Activated T-cell treated with anti-CD3 and anti-CD28 coated beads, Interleukin-2, amount 50 U/mL, for 1 hour (primary cell): ENCODE measurements at regions not wholly inside any gene's neighbourhood (a gene's known extent, or its start where the extent isn't known, plus 50 kb on each side); places are given as distances from the start of the nearest gene placed in this dataset.
"Not testable (repeated sequence)": the region's sequence is repeated elsewhere in the genome, so short reads cannot be mapped to it uniquely, and the experiment has no call there.

Experiments used
- DNase-seq: peaks from one replicate; pipeline ENCODE4 v3.0.0-alpha.2; 2020

DNA sequence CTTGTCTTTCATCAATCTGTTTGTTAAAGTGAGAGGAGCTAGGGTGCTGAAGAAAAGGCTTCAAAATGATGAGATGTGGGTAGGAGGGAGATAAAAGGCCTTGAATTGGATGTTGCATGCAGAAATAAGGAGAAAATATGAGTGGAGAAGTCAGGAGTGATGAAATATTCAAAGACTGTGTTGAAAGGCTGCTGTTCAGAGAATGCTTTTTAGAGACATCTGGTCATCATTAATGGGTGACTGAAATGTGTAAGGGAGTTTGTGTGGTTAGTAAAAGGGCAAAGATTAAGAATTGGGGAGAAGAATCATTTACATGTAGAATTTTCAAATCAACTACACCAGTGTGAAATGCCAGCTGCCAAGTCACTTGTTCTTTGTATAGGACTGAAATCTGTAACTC lies 383.9 kb downstream of the MAT2B start:
- DNase-seq, result no peak

GRCh38 chr5:163890261-163890660 lies 384.8 kb downstream of the MAT2B start:
- no peak for DNase-seq

DNA sequence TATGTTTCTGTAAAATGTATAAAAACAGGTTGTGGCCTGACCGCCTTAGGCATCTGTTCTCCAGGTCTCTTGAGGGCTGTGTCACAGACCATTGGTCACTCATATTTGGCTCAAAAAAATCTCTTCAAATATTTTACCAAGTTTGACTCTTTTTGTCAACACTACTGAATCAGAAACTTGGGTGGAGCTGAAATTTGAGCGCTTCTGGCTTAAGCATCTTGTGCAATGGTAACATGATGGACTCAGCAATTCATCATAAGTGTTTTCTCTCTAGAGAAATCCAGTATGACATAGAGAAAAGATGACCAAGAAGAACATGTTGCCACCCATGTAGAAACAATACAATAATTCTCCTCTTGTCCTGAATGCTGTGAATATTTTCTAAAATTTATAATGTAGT lies 387.9 kb downstream of the MAT2B start:
- DNase-seq, result no peak

- DNase-seq, result no peak
Observed at GRCh38 chr5:163894645-163895044, 389.2 kb downstream of the MAT2B start.

DNA sequence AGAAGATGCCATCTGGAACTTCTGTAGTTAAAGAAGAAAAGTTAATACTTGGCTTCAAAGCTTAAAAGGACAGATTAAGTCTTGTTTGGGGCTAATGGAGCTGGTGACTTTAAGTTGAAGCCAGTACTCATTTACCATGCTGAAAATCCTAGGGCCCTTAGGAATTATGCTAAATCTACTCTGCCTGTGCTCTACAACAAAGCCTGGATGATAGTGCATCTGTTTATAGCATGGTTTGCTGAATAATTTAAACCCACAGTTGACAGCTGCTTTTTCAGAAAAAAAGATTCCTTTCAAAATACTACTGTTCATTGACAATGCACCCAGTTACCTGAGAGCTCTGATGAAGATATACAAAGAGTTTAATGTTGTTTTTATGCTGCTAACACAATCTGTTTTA lies 393.5 kb downstream of the MAT2B start:
- no peak for DNase-seq

DNA sequence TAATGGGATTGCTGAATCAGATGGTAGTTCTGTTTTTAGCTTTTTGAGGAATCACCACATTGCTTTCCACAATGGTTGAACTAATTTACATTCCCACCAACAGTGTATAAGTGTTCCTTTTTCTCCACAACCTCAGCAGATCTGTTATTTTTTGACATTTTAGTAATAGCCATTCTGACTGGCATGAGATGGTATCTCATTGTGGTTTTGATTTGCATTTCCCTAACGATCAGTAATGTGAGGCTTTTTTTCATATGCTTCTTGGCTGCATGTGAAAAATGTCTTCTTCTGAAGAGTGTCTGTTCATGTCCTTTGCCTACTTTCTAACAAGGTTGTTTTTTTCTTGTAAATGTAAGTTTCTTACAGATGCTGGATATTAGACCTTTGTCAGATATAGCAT lies 402.4 kb downstream of the MAT2B start:
- DNase-seq, result not testable (repeated sequence)

DNA sequence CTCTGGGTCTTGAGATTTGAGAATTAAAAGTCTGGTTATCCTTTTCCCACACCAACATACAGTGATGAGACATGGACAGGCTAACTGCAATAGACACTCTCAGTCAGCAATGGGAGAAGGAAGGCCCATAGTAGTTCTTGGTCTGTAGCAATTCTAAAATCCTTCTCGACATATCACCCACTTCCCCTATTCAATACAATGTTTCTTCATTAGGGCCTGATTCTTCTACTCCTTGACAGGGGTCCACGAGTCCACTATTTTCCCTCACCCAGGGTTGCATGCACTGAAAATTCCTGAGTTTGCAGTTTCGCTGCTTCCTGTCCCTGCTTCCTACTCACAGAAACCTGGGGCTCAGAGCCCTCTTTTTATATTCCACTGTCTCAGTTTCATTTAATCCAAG lies 402.8 kb downstream of the MAT2B start:
- DNase-seq, result no peak

DNA sequence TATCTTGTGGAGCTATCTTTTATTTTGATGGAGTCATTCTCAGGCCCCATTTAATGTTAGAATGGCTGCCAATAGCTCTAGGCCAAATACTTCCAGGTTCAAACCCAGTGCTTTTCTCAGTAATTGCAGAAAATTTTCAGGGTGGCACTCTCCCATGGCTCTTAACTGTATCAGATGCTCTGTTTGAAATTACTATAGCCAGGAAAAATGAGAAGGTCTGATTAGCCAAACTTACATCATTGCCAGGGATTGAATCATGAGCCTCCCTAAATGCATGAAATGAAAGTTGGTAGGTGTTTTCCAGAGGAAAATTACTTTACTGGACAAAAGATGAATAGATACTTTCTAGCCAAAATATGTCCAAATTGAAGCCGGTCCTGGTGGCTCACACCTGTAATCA lies 404.8 kb downstream of the MAT2B start:
- DNase-seq, result no peak

- DNase-seq, result no peak
Observed at GRCh38 chr5:163912046-163912445, 406.6 kb downstream of the MAT2B start.

DNA sequence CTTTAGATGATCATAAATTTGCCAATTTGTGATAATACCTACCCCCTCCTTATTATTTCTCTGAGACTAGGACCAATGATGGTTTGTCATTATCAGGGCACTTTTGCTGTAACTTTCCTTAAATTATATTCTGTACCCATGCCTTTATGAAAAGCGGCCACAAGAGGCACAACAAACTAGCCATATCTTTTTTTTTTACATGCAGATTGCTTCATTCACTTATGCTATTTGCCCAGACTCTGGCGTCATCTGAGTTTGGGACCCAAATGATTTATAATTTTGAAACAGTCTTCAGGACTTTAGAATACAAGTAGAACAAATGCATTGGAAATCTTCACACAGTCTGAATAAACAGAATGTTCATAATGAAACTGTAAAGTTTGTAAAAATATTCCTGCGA lies 408.1 kb downstream of the MAT2B start:
- DNase-seq, result no peak

DNA sequence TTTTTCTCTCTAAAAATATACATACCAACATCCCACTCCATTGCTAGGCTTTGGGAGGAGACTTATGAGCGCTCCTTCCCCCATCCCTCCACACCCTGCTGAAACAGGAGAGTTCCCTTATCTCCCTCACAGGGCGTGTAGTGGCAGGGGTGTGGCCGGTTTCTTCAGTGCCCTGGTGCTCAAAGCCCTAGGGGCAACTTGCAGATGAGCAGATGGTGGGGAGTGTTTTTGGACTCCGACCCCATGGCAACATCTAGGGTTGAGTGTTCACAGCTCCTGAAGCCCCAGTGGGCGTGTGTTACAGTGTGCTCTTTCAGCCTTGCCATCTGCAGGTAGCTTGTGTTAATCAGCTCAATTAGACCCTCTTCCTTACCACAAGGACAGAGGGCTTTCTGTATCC lies 409.5 kb downstream of the MAT2B start:
- no peak for DNase-seq

- no peak for DNase-seq
Observed at GRCh38 chr5:163915481-163915961, 410.1 kb downstream of the MAT2B start.

GRCh38 chr5:163916376-163916775 lies 411.0 kb downstream of the MAT2B start:
- DNase-seq, result no peak

DNA sequence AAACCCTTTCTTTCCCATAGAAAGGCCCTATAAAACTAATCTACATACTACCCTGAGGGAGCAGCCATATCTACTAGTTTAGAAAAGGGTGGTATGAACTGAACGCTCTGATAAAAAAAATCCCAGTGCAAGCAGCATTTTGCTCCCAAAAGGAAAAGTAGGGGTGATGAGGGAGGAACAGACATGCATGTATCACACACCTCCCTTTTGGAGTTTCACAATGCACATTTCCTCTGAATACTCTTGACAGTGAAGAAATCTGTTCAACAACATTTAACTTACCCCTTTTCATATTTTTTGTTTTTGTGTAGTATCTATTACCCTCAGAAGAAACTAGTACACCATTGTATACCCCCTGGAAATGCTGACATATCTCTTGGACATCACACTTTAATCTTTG lies 411.4 kb downstream of the MAT2B start:
- DNase-seq, result no peak

DNA sequence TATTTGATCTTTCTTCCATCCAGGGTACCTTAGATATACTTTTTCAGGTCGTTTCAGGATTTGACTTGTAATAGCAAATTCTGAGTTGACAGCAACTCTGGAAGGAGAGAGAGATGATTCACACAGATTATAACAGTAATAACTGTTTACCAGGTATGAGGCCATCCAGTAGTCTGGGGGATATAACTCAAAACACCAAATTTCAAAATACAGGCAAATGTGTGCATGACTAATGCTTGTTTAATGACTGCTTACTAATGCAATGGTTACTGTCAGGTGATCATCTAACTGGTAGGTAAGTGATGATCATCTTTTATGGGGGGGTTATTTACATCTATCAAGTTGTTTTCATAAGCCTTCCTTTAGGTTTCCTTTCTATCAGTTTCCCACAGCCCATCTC lies 412.3 kb downstream of the MAT2B start:
- no peak for DNase-seq

GRCh38 chr5:163934990-163935389 lies 429.6 kb downstream of the MAT2B start:
- not testable (repeated sequence) for DNase-seq

DNA sequence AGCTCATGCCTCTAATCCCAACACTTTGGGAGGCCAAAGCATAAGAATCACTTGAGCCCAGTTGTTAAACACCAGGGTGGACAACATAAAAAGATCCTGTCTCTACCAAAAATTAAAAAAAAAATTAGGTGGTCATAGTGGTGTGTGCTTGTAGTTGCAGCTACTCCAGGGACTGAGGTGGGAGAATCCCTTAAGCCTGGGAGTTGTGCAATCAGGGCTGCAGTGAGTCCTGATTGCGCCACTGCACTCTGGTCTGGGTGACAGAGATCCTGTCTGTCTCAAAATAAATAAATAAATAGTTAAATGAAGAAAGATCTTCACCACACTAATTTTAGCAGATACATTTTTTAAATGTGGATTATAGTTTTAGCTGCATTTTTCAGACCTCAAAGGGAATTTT lies 433.2 kb downstream of the MAT2B start:
- no peak for DNase-seq

DNA sequence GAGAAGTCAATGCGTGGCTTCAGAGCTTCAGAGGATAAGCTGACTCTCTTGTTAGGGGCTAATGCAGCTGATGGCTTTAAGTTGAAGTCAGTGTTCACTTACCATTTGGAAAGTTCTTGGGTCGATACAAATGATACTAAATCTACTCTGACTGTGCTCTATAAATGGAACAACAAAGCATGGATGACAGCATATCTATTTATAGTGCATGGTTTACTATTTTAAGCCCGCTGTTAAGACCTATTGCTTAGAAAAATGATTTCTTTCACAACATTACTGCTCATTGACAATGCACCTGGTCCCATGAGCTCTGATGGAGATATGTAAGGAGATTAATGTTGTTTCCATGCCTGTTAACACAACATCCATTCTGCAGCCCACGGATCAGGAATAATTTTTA lies 435.7 kb downstream of the MAT2B start:
- DNase-seq, result no peak

DNA sequence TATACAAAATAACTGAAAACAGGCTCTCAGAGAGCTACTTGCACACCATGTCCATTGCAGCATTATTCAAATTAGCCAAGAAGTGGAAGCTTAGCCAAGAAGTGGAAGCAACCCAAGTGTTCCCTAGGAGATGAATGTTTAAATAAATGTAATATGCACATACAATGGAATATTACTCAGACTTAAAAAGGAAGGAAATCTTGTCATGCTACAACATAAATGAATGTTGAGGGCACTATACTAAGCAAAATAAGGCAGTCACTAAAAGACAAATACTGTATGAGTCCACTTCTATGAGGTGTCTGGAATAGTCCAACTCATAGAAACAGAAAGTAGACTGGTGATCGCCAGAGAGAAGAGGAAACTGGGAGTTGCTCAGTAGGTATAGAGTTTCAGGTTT lies 438.1 kb downstream of the MAT2B start:
- no peak for DNase-seq

- no peak for DNase-seq
Observed at GRCh38 chr5:163944738-163945137, 439.3 kb downstream of the MAT2B start.

DNA sequence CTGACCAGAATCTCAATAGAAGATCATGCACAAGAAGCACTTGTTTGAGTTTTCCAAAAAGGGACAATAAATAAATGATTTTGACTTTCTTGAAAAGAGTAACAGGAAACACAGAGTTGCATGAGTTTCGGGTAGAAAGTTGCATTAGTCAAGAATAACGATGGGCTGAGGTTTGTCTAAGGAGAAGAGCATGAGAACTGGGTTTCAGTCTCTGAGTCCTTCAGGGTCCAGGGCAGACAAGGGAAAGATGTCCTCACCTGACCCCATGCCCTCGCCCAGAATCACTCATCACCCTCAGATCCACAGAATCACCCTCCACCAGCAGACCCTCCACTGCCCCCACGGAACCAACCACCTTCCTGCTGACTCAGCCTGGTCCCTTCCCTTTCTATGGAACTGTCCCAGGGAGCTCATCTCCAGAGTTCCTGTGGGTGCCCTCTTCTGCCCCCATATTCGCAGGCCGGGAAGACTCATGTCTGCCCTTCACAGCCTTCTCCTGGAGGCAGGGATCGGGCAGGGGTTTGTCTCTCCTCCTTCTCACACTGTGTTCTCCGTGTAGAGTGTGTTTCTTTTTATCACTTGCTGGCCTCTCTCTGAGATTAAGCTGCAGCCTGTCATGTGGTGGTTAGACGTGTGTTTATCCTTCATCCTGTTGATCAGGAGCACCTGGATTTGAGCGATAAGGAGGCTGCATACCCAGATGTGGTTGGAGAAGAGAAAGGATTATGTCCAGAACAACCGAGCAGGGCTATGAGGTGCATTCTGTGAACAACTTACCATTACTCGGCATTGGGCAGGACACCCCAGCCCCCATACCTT lies 442.6 kb downstream of the MAT2B start:
- no peak for DNase-seq

- no peak for DNase-seq
Observed at GRCh38 chr5:163950248-163950647, 444.8 kb downstream of the MAT2B start.

DNA sequence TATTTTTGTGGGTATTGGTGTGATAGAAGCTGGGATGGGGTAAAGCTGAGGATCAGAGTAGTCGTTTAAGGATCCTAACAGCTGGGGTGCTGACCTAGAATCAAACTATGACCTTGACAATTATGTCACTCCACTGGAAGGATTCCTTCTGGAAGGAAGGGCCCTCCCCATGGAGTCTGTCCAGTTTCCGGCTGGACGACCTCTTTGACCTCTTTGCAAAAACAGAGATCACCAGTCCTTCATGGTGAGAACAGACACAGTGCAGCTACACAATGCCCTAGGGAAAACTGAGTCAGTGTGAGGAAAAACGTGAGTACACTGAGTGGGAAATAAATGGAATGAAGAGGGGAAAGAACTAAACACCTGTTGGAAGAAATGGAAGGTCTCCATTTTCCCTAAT lies 445.6 kb downstream of the MAT2B start:
- DNase-seq, result no peak

- no peak for DNase-seq
Observed at GRCh38 chr5:163953901-163954300, 448.5 kb downstream of the MAT2B start.

DNA sequence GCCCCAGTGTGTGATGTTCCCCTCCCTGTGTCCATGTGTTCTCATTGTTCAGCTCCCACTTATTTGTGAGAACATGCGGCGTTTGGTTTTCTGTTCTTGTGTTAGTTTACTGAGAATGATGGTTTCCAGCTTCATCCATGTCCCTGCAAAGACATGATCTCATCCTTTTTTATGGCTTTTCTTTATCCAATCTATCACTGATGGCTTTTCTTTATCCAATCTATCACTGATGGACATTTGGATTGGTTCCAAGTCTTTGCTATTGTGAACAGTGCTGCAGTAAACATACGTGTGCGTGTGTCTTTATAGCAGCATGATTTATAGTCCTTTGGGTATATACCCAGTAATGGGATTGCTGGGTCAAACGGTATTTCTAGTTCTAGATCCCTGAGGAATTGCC lies 455.8 kb downstream of the MAT2B start:
- not testable (repeated sequence) for DNase-seq
